PC-9 (cell line): ENCODE measurements at regions not wholly inside any gene's neighbourhood (a gene's known extent, or its start where the extent isn't known, plus 50 kb on each side); places are given as distances from the start of the nearest gene placed in this dataset.

ENCODE experiments used
- EZH2 ChIP-seq: fragments of 200-600 bp; sonication (generic); IDR thresholded peaks from 2 replicates; pipeline ENCODE4 v1.8.0; 2017; ENCODE audit warnings: antibody characterized with exemption, low read depth
- TF ChIP-seq, protein P1 (sequence below): fragments of 200-600 bp; sonication (generic); conservative IDR thresholded peaks from 2 replicates; pipeline ENCODE4 v1.6.1; 2017; ENCODE audit warnings: mixed run types, antibody characterized with exemption, mild to moderate bottlenecking, moderate library complexity

DNA sequence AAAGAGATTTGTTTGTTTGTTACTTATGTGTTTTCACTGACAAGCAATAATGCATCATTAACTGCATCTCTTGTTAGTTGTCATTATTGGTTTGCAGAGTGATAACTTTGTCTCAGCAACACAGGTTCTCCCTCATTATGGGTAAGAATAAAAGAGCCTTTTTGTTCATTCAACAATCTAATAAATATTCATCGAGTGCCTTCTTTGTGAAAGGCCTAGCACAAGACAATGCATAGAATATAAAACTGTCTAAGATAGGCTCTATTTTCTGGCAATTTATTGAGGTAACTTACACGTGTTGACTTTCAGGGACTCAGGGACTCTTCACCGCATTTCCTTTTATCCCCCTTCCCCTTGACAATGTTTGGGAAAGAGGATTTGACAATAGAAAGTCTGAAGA lies 95.5 kb upstream of the KRR1 start:
- TF ChIP-seq, protein P1, sequence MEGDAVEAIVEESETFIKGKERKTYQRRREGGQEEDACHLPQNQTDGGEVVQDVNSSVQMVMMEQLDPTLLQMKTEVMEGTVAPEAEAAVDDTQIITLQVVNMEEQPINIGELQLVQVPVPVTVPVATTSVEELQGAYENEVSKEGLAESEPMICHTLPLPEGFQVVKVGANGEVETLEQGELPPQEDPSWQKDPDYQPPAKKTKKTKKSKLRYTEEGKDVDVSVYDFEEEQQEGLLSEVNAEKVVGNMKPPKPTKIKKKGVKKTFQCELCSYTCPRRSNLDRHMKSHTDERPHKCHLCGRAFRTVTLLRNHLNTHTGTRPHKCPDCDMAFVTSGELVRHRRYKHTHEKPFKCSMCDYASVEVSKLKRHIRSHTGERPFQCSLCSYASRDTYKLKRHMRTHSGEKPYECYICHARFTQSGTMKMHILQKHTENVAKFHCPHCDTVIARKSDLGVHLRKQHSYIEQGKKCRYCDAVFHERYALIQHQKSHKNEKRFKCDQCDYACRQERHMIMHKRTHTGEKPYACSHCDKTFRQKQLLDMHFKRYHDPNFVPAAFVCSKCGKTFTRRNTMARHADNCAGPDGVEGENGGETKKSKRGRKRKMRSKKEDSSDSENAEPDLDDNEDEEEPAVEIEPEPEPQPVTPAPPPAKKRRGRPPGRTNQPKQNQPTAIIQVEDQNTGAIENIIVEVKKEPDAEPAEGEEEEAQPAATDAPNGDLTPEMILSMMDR = no peak
- TF ChIP-seq EZH2 = no peak
